IgD-negative memory B cell (primary cell): ENCODE measurements at regions not wholly inside any gene's neighbourhood (a gene's known extent, or its start where the extent isn't known, plus 50 kb on each side); places are given as distances from the start of the nearest gene placed in this dataset.

Experiments
- H3K27ac Mint-ChIP-seq, 3 donors: one replicate each; pipeline ENCODE4 v1.8.0; 2020 to 2022; ENCODE audit warnings: mild to moderate bottlenecking in 3 of 3, mixed read lengths in 3 of 3, moderate library complexity in 1 of 3
- H3K27me3 Mint-ChIP-seq: one replicate; pipeline ENCODE4 v1.8.0; 2021; ENCODE audit warnings: mixed read lengths
- H3K36me3 Mint-ChIP-seq: one replicate; pipeline ENCODE4 v1.8.0; 2020; ENCODE audit warnings: mild to moderate bottlenecking, mixed read lengths
- H3K4me1 Mint-ChIP-seq, 3 donors: one replicate each; pipeline ENCODE4 v1.8.0; 2020 to 2022; ENCODE audit warnings: mixed read lengths in 3 of 3, mild to moderate bottlenecking in 1 of 3
- H3K4me3 Mint-ChIP-seq, 4 donors: one replicate each; pipeline ENCODE4 v1.8.0; 2020 to 2022; ENCODE audit warnings: mild to moderate bottlenecking in 4 of 4, mixed read lengths in 4 of 4, moderate library complexity in 3 of 4
- H3K9me3 Mint-ChIP-seq, 3 donors: one replicate each; pipeline ENCODE4 v1.8.0; 2020 to 2021; ENCODE audit warnings: mixed read lengths in 3 of 3, mild to moderate bottlenecking in 1 of 3

GRCh38 chr5:136712628-136713027 lies 347.3 kb upstream of the TRPC7 start:
- Mint-ChIP-seq H3K27me3 (no peaks in the 10 kb centered on the region), H3K9me3 (peaks cover 0 to 7% (median 4%) of the 10 kb centered on the region in 3 donors), H3K27ac (no peak overlapping the region), H3K4me1 (no peaks in the 10 kb centered on the region), H3K4me3 (no peak overlapping the region), H3K36me3 (no peaks in the 10 kb centered on the region)

GRCh38 chr5:136710834-136711233 lies 345.5 kb upstream of the TRPC7 start:
- no peak overlapping the region for H3K4me3 Mint-ChIP-seq
- no peaks in the 10 kb centered on the region for H3K27me3 Mint-ChIP-seq
- no peaks in the 10 kb centered on the region for H3K36me3 Mint-ChIP-seq
- H3K4me1 Mint-ChIP-seq, result no peaks in the 10 kb centered on the region
- H3K9me3 Mint-ChIP-seq, result peaks cover 2 to 7% (median 4%) of the 10 kb centered on the region in 3 donors
- no peak overlapping the region for H3K27ac Mint-ChIP-seq

GRCh38 chr5:136703706-136704105 lies 338.4 kb upstream of the TRPC7 start:
- Mint-ChIP-seq H3K4me1 (no peaks in the 10 kb centered on the region), H3K9me3 (peaks cover 0 to 4% (median 0%) of the 10 kb centered on the region in 3 donors), H3K27ac (no peak overlapping the region), H3K4me3 (no peak overlapping the region), H3K36me3 (peaks cover 2% of the 10 kb centered on the region), H3K27me3 (no peaks in the 10 kb centered on the region)

GRCh38 chr5:136703036-136703435 lies 337.7 kb upstream of the TRPC7 start:
- Mint-ChIP-seq H3K27me3 (no peaks in the 10 kb centered on the region), H3K4me1 (no peaks in the 10 kb centered on the region)

GRCh38 chr5:136701191-136701590 lies 335.8 kb upstream of the TRPC7 start:
- Mint-ChIP-seq H3K9me3 (peaks cover 0 to 2% (median 0%) of the 10 kb centered on the region in 3 donors), H3K4me1 (no peaks in the 10 kb centered on the region), H3K4me3 (no peak overlapping the region), H3K27ac (no peak overlapping the region), H3K36me3 (peaks cover 2% of the 10 kb centered on the region), H3K27me3 (no peaks in the 10 kb centered on the region)

More at GRCh38 chr5:136703036-136703435, 337.7 kb upstream of the TRPC7 start:
- Mint-ChIP-seq H3K27ac (no peak overlapping the region), H3K36me3 (peaks cover 2% of the 10 kb centered on the region), H3K4me3 (no peak overlapping the region), H3K9me3 (peaks cover 0 to 4% (median 0%) of the 10 kb centered on the region in 3 donors)

- peaks cover 2% of the 10 kb centered on the region for H3K36me3 Mint-ChIP-seq
- H3K9me3 Mint-ChIP-seq, result no peaks in the 10 kb centered on the region
- no peak overlapping the region for H3K27ac Mint-ChIP-seq
- no peak overlapping the region for H3K4me3 Mint-ChIP-seq
- no peaks in the 10 kb centered on the region for H3K4me1 Mint-ChIP-seq
- H3K27me3 Mint-ChIP-seq, result no peaks in the 10 kb centered on the region
Measured at GRCh38 chr5:136699651-136700050, 334.3 kb upstream of the TRPC7 start.

- Mint-ChIP-seq H3K27ac (no peak overlapping the region), H3K4me3 (no peak overlapping the region), H3K9me3 (no peaks in the 10 kb centered on the region), H3K36me3 (peaks cover 2% of the 10 kb centered on the region), H3K27me3 (no peaks in the 10 kb centered on the region), H3K4me1 (no peaks in the 10 kb centered on the region)
Measured at GRCh38 chr5:136698970-136699369, 333.6 kb upstream of the TRPC7 start.

GRCh38 chr5:136694258-136694657 lies 328.9 kb upstream of the TRPC7 start:
- Mint-ChIP-seq H3K4me3 (no peak overlapping the region), H3K4me1 (no peaks in the 10 kb centered on the region), H3K36me3 (no peaks in the 10 kb centered on the region), H3K27me3 (no peaks in the 10 kb centered on the region), H3K9me3 (peaks cover 0 to 7% (median 0%) of the 10 kb centered on the region in 3 donors), H3K27ac (no peak overlapping the region)

- Mint-ChIP-seq H3K4me1 (no peaks in the 10 kb centered on the region), H3K4me3 (no peak overlapping the region), H3K9me3 (peaks cover 5 to 19% (median 11%) of the 10 kb centered on the region in 3 donors), H3K27ac (no peak overlapping the region), H3K36me3 (no peaks in the 10 kb centered on the region), H3K27me3 (no peaks in the 10 kb centered on the region)
Measured at GRCh38 chr5:136689552-136689951, 324.2 kb upstream of the TRPC7 start.

- H3K36me3 Mint-ChIP-seq, result no peaks in the 10 kb centered on the region
Measured at GRCh38 chr5:136686192-136686872, 321.0 kb upstream of the TRPC7 start.

GRCh38 chr5:136682986-136683385 lies 317.6 kb upstream of the TRPC7 start:
- no peaks in the 10 kb centered on the region for H3K4me1 Mint-ChIP-seq
- H3K27me3 Mint-ChIP-seq, result peaks cover 3% of the 10 kb centered on the region
- no peak overlapping the region for H3K27ac Mint-ChIP-seq
- no peaks in the 10 kb centered on the region for H3K36me3 Mint-ChIP-seq
- no peak overlapping the region for H3K4me3 Mint-ChIP-seq
- H3K9me3 Mint-ChIP-seq, result peaks cover 9 to 22% (median 13%) of the 10 kb centered on the region in 3 donors

More at GRCh38 chr5:136686192-136686872, 321.0 kb upstream of the TRPC7 start:
- Mint-ChIP-seq H3K4me1 (no peaks in the 10 kb centered on the region), H3K4me3 (no peak overlapping the region), H3K27ac (no peak overlapping the region), H3K9me3 (peaks cover 5 to 22% (median 12%) of the 10 kb centered on the region in 3 donors), H3K27me3 (peaks cover 3% of the 10 kb centered on the region)

- peaks cover 4 to 10% (median 6%) of the 10 kb centered on the region in 3 donors for H3K9me3 Mint-ChIP-seq
- H3K36me3 Mint-ChIP-seq, result no peaks in the 10 kb centered on the region
- peaks cover 1% of the 10 kb centered on the region for H3K27me3 Mint-ChIP-seq
- no peak overlapping the region for H3K4me3 Mint-ChIP-seq
- no peaks in the 10 kb centered on the region for H3K4me1 Mint-ChIP-seq
- no peak overlapping the region for H3K27ac Mint-ChIP-seq
Measured at GRCh38 chr5:136679233-136679632, 313.9 kb upstream of the TRPC7 start.

- H3K27ac Mint-ChIP-seq, result no peak overlapping the region
- peaks cover 9 to 10% (median 9%) of the 10 kb centered on the region in 3 donors for H3K9me3 Mint-ChIP-seq
- no peaks in the 10 kb centered on the region for H3K27me3 Mint-ChIP-seq
- H3K36me3 Mint-ChIP-seq, result no peaks in the 10 kb centered on the region
- H3K4me1 Mint-ChIP-seq, result no peaks in the 10 kb centered on the region
- no peak overlapping the region for H3K4me3 Mint-ChIP-seq
Measured at GRCh38 chr5:136677217-136677616, 311.9 kb upstream of the TRPC7 start.

- Mint-ChIP-seq H3K4me3 (no peak overlapping the region), H3K4me1 (no peaks in the 10 kb centered on the region), H3K27ac (no peak overlapping the region), H3K27me3 (no peaks in the 10 kb centered on the region), H3K36me3 (no peaks in the 10 kb centered on the region), H3K9me3 (peaks cover 9 to 10% (median 9%) of the 10 kb centered on the region in 3 donors)
Measured at GRCh38 chr5:136676685-136677084, 311.3 kb upstream of the TRPC7 start.

GRCh38 chr5:136675769-136676168 lies 310.4 kb upstream of the TRPC7 start:
- Mint-ChIP-seq H3K9me3 (peaks cover 5 to 7% (median 6%) of the 10 kb centered on the region in 3 donors), H3K27me3 (no peaks in the 10 kb centered on the region), H3K36me3 (no peaks in the 10 kb centered on the region), H3K27ac (no peak overlapping the region), H3K4me1 (no peaks in the 10 kb centered on the region), H3K4me3 (no peak overlapping the region)

- no peaks in the 10 kb centered on the region for H3K4me1 Mint-ChIP-seq
- no peaks in the 10 kb centered on the region for H3K36me3 Mint-ChIP-seq
- H3K9me3 Mint-ChIP-seq, result peaks cover 4 to 7% (median 5%) of the 10 kb centered on the region in 3 donors
- no peak overlapping the region for H3K27ac Mint-ChIP-seq
- no peak overlapping the region for H3K4me3 Mint-ChIP-seq
- H3K27me3 Mint-ChIP-seq, result no peaks in the 10 kb centered on the region
Measured at GRCh38 chr5:136674178-136674577, 308.8 kb upstream of the TRPC7 start.
